SIG-M5 (cell line): ENCODE measurements at regions not wholly inside any gene's neighbourhood (a gene's known extent, or its start where the extent isn't known, plus 50 kb on each side); places are given as distances from the start of the nearest gene placed in this dataset.

ENCODE experiments used
- DNase-seq: peaks from one replicate; lab custom pipeline; 2025; lab: John Stamatoyannopoulos, UW

- no peak for DNase-seq
Measured at GRCh38 chr18:78727877-78728783, 251.5 kb upstream of the SALL3 start.

- DNase-seq: no peak
Measured at GRCh38 chr18:78728784-78729467, 250.7 kb upstream of the SALL3 start.

GRCh38 chr18:78730546-78730945 is 249.1 kb upstream of the SALL3 start:
- no peak for DNase-seq

- DNase-seq: no peak
Measured at GRCh38 chr18:78731016-78731397, 248.6 kb upstream of the SALL3 start.

GRCh38 chr18:78731398-78732032 is 248.1 kb upstream of the SALL3 start:
- DNase-seq: no peak

GRCh38 chr18:78732273-78733210 is 247.1 kb upstream of the SALL3 start:
- DNase-seq: no peak

- DNase-seq: no peak
Measured at GRCh38 chr18:78733762-78734613, 245.6 kb upstream of the SALL3 start.

GRCh38 chr18:78734614-78734945 is 245.0 kb upstream of the SALL3 start:
- DNase-seq: no peak

- DNase-seq: no peak
Measured at GRCh38 chr18:78735131-78736014, 244.2 kb upstream of the SALL3 start.

GRCh38 chr18:78736015-78736690 is 243.5 kb upstream of the SALL3 start:
- DNase-seq: no peak

- no peak for DNase-seq
Measured at GRCh38 chr18:78737006-78737915, 242.4 kb upstream of the SALL3 start.

- no peak for DNase-seq
Measured at GRCh38 chr18:78738076-78738690, 241.4 kb upstream of the SALL3 start.

GRCh38 chr18:78739115-78739514 is 240.5 kb upstream of the SALL3 start:
- no peak for DNase-seq

- DNase-seq: no peak
Measured at GRCh38 chr18:78739882-78740677, 239.5 kb upstream of the SALL3 start.

- DNase-seq: no peak
Measured at GRCh38 chr18:78740876-78741275, 238.7 kb upstream of the SALL3 start.

- no peak for DNase-seq
Measured at GRCh38 chr18:78741381-78742217, 238.0 kb upstream of the SALL3 start.
